WTC11 (cell line): ENCODE measurements at regions not wholly inside any gene's neighbourhood (a gene's known extent, or its start where the extent isn't known, plus 50 kb on each side); places are given as distances from the start of the nearest gene placed in this dataset.

Source experiments
- AFF4 ChIP-seq: sonication (generic); formaldehyde crosslinking; IDR thresholded peaks from 2 replicates; pipeline ENCODE4 v1.8.1; 2023; ENCODE audit warnings: mild to moderate bottlenecking, missing genetic modification reagents, borderline replicate concordance
- ATF3 ChIP-seq: sonication (generic); formaldehyde crosslinking; conservative IDR thresholded peaks from 2 replicates; pipeline ENCODE4 v1.8.1; 2022; ENCODE audit warnings: mild to moderate bottlenecking, missing genetic modification reagents
- CTCF ChIP-seq: fragments of 200-600 bp; IDR thresholded peaks from 2 replicates; pipeline ENCODE4 v1.8.0; 2022; ENCODE audit warnings: antibody characterized with exemption
- ESRRA ChIP-seq: sonication (generic); formaldehyde crosslinking; IDR thresholded peaks from 2 replicates; pipeline ENCODE4 v1.8.1; 2022; ENCODE audit warnings: mild to moderate bottlenecking, missing genetic modification reagents, borderline replicate concordance
- ETV6 ChIP-seq: sonication (generic); formaldehyde crosslinking; IDR thresholded peaks from 2 replicates; pipeline ENCODE4 v1.8.1; 2022; ENCODE audit warnings: mild to moderate bottlenecking, missing genetic modification reagents
- GABPB1 ChIP-seq: sonication (generic); formaldehyde crosslinking; IDR thresholded peaks from 2 replicates; pipeline ENCODE4 v1.8.1; 2023; ENCODE audit warnings: mild to moderate bottlenecking, missing genetic modification reagents
- JUN ChIP-seq: sonication (generic); formaldehyde crosslinking; IDR thresholded peaks from 2 replicates; pipeline ENCODE4 v1.8.0; 2023; ENCODE audit warnings: mild to moderate bottlenecking, missing genetic modification reagents
- PREB ChIP-seq: sonication (generic); formaldehyde crosslinking; IDR thresholded peaks from 2 replicates; pipeline ENCODE4 v1.8.1; 2022; ENCODE audit warnings: mild to moderate bottlenecking, missing genetic modification reagents, moderate library complexity, borderline replicate concordance
- SP1 ChIP-seq: sonication (generic); formaldehyde crosslinking; conservative IDR thresholded peaks from 2 replicates; pipeline ENCODE4 v1.8.1; 2022; ENCODE audit warnings: missing genetic modification reagents
- TCF7 ChIP-seq: sonication (generic); formaldehyde crosslinking; IDR thresholded peaks from 2 replicates; pipeline ENCODE4 v1.8.0; 2022; ENCODE audit warnings: mild to moderate bottlenecking, low read depth, missing genetic modification reagents, moderate library complexity
- USF1 ChIP-seq: sonication (generic); formaldehyde crosslinking; IDR thresholded peaks from 2 replicates; pipeline ENCODE4 v1.8.0; 2022; ENCODE audit warnings: mild to moderate bottlenecking, missing genetic modification reagents
- ZNF263 ChIP-seq: sonication (generic); formaldehyde crosslinking; IDR thresholded peaks from 2 replicates; pipeline ENCODE4 v1.8.1; 2022; ENCODE audit warnings: low read depth, mild to moderate bottlenecking, moderate library complexity, missing genetic modification reagents
- ZNF281 ChIP-seq: sonication (generic); formaldehyde crosslinking; IDR thresholded peaks from 2 replicates; pipeline ENCODE4 v1.8.0; 2023; ENCODE audit warnings: mild to moderate bottlenecking, missing genetic modification reagents
- ZNF671 ChIP-seq: fragments of 250-450 bp; sonication (Bioruptor Pico); IDR thresholded peaks from 2 replicates; pipeline ENCODE4 v1.8.0; 2021; ENCODE audit warnings: mild to moderate bottlenecking

- no peak for TF ChIP-seq CTCF
- TF ChIP-seq ATF3 (CRISPR knock-in tag): no peak
- TF ChIP-seq ETV6 (CRISPR knock-in tag): no peak
- TF ChIP-seq ZNF281 (CRISPR knock-in tag): no peak
- TF ChIP-seq JUN (CRISPR knock-in tag): no peak
- TF ChIP-seq GABPB1 (CRISPR knock-in tag): no peak
- TF ChIP-seq ZNF671 (CRISPR knock-in tag): no peak
- TF ChIP-seq TCF7: no peak
- no peak for TF ChIP-seq ESRRA (CRISPR knock-in tag)
- no peak for TF ChIP-seq USF1 (CRISPR knock-in tag)
- TF ChIP-seq SP1: no peak
- TF ChIP-seq AFF4 (CRISPR knock-in tag): no peak
- no peak for TF ChIP-seq PREB (CRISPR knock-in tag)
- no peak for TF ChIP-seq ZNF263 (CRISPR knock-in tag)
Observed at GRCh38 chr11:81596704-81597103, 1137.0 kb downstream of the FAM181B start.
